ENCODE measurements at regions not wholly inside any gene's neighbourhood (a gene's known extent, or its start where the extent isn't known, plus 50 kb on each side); places are given as distances from the start of the nearest gene placed in this dataset.
A peak's percentile ranks its signal among the peaks of the same experiment; 100 is the strongest.
"Not testable (repeated sequence)": the region's sequence is repeated elsewhere in the genome, so short reads cannot be mapped to it uniquely, and the experiment has no call there.

GRCh38 chr1:96545935-96546656, 175.5 kb upstream of the PTBP2 start:
- DNase-seq (ENCODE audit: low spot score), result no peak

GRCh38 chr1:96550061-96550460, 171.5 kb upstream of the PTBP2 start:
- DNase-seq (ENCODE audit: low spot score), result no peak

GRCh38 chr1:96552451-96552850, 169.1 kb upstream of the PTBP2 start:
- DNase-seq (ENCODE audit: low spot score), result no peak

- no peak for DNase-seq (ENCODE audit: low spot score)
Observed at GRCh38 chr1:96553811-96554210, 167.8 kb upstream of the PTBP2 start.

GRCh38 chr1:96554364-96554763, 167.2 kb upstream of the PTBP2 start:
- no peak for DNase-seq (ENCODE audit: low spot score)

GRCh38 chr1:96557336-96557735, 164.2 kb upstream of the PTBP2 start:
- no peak for DNase-seq (ENCODE audit: low spot score)

- no peak for DNase-seq (ENCODE audit: low spot score)
Observed at GRCh38 chr1:96558635-96559034, 162.9 kb upstream of the PTBP2 start.

GRCh38 chr1:96559181-96559580, 162.4 kb upstream of the PTBP2 start:
- DNase-seq (ENCODE audit: low spot score), result no peak

GRCh38 chr1:96559707-96560596, 161.6 kb upstream of the PTBP2 start:
- no peak for DNase-seq (ENCODE audit: low spot score)

GRCh38 chr1:96562094-96562493, 159.5 kb upstream of the PTBP2 start:
- DNase-seq (ENCODE audit: low spot score), result no peak

- DNase-seq (ENCODE audit: low spot score), result not testable (repeated sequence)
Observed at GRCh38 chr1:96564401-96564800, 157.2 kb upstream of the PTBP2 start.

GRCh38 chr1:96565546-96565945, 156.0 kb upstream of the PTBP2 start:
- no peak for DNase-seq (ENCODE audit: low spot score)

- DNase-seq (ENCODE audit: low spot score), result no peak
Observed at GRCh38 chr1:96568639-96569038, 152.9 kb upstream of the PTBP2 start.

GRCh38 chr1:96569288-96569687, 152.3 kb upstream of the PTBP2 start:
- DNase-seq (ENCODE audit: low spot score), result no peak

GRCh38 chr1:96579636-96580035, 141.9 kb upstream of the PTBP2 start:
- DNase-seq (ENCODE audit: low spot score), result no peak

GRCh38 chr1:96580920-96581319, 140.7 kb upstream of the PTBP2 start:
- DNase-seq (ENCODE audit: low spot score), result no peak

GRCh38 chr1:96581772-96582171, 139.8 kb upstream of the PTBP2 start:
- DNase-seq (ENCODE audit: low spot score), result no peak

GRCh38 chr1:96583903-96584302, 137.7 kb upstream of the PTBP2 start:
- DNase-seq (ENCODE audit: low spot score), result no peak

GRCh38 chr1:96587222-96587621, 134.4 kb upstream of the PTBP2 start:
- no peak for DNase-seq (ENCODE audit: low spot score)

GRCh38 chr1:96588416-96588995, 133.1 kb upstream of the PTBP2 start:
- no peak for DNase-seq (ENCODE audit: low spot score)

GRCh38 chr1:96595530-96595929, 126.1 kb upstream of the PTBP2 start:
- DNase-seq (ENCODE audit: low spot score), result not testable (repeated sequence)

GRCh38 chr1:96596226-96596922, 125.2 kb upstream of the PTBP2 start:
- peak; percentile 47 for DNase-seq (ENCODE audit: low spot score)
